GM21723 (cell line): ENCODE measurements at regions not wholly inside any gene's neighbourhood (a gene's known extent, or its start where the extent isn't known, plus 50 kb on each side); places are given as distances from the start of the nearest gene placed in this dataset.

ENCODE experiments used
- ATAC-seq: cut with Tn5 transposase; IDR thresholded peaks from one replicate; pipeline ENCODE4 v1.9.1; 2021; ENCODE audit warnings: mild to moderate bottlenecking, moderate library complexity; ENCODE audit not compliant: unreplicated experiment

DNA sequence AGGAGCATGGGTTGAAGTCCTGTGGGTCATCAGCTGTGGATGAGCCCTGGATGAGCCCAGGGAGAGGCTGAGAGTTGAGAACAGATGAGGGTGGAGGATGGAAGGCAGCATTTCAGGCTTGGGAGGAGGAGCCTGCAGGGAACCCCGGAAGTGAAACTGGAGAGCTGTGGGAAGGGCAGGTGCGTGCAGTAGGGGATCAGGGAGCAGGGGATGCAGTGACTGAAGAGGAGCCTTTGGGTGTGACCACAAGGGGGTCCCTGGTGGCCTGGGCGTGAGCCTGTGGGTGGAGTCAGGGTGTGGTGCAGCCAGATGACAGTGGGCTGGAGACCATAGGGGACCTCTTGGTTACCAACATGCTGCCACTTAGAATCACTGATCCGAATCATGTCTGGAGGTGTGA lies 115.5 kb downstream of the PAPOLA start:
- no peak for ATAC-seq

DNA sequence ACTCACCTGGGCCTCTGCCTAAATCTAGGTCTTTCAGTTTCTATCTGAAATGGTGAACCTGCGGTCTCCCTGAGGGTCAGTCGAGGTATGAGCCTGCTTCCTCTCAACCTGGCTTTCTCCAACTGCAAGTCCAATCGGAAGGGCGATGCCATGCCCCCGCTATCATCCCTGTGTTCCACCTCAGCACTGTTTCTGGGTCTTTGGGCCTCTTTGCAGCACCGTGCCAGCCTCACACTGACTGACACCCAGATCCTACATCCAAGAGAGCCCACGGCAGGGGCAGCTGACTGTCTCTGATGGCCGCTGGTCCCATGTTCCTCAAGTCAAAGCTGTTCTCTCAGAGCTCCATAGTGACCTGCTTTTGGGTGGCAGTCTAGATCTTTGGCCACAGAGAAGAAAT lies 120.7 kb downstream of the PAPOLA start:
- no peak for ATAC-seq

DNA sequence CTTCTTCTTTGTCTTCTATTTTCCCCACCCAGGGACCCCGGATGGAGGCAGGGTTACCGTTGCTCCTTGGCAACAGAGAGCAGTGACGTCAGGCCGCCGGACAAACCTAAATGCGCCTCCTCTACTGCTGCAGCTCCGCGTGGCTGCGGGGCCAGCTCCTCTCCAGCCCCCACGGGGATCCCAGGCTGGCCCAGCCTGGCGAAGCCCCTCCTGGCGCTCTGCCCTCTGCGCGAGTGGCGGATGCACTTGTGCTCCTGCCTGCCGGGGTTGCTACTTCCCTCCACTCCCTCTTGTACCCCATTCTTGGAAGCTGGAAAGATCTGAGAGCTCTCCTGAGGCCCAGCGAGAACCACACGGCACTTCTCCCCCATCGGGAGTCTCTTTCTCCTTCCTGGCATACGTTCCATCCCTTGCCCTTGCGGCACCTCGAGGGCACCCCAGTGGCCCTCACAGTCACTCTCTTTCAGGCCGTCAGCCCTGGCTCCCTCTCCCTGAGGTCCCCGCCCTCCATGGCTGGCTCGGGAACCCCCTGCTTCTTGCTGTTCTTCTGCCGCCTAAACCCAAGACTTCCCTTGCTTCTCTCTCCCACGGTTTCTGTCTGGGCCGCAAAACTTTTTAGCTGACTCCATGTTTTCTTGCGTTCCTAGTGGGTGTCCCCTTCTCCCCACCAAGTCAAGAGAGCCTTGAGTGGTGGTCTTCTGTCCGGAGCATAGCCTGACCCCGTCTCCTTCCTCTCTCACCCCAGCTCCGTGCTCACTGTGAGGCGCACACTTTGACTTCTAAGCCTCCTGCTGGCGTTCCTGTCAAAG lies 121.7 kb downstream of the PAPOLA start:
- ATAC-seq = no peak

DNA sequence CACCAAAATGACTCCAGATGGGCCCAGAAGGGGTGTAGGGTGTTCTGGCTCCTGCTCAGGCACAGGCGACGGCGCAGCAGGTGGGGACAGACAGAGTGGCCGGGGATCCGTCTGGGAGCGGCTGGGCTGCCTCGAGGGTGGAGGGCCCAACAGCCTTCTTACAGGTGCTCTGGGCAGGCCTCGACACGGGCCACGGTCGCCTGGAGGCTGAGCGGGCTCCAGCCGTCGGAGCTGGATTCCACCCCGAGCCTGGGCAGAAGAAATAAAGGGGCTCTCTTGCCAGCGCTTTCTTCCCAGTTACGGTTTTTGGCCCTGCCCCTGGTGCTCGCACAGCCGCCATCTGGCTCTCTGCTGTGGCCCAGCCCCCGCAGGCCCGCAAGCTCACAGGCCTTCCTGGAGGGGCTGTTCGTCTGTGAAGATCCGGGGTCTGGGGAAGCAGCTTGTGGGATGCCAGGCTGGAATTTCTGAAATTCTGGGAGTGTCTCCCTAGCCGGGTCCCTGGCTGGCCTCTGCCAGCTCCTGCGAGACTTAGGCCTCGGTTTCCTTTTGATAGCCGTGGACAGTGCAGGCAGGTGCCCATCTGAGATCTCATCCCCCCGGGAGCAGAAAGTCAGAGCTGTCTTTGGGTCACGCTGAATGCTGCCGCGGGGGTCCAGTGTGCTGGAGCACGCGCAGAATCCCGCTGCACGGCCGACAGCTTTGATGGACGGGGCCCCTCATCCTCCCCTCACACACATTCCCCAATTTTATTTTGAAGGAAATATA lies 122.7 kb downstream of the PAPOLA start:
- no peak for ATAC-seq

DNA sequence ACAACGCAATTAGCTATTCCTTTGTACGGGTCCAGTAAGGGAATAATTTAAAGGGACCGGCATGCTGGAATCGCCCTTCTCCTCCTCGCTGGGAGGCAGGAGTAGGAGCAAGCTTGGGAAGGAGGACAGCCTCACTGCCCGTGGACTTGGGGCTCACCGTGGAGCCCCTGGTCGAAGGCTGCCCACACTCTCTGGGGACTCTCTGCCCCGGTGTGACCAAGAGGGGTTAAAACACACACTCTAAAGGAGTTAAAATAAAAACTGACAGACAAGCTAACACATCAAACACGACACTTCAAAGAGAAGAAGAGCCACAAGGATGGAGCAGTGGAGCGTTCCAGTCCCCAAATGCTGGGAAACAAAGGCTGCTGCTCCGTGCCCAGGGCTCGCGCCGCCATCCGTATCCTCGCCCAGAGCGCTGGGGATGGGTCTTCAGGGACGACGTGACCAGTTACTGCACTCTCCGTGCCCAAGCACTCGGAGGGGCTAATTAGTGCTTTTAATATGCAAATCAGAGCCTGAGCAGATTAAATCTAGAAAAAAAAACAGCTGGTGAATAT lies 123.3 kb downstream of the PAPOLA start:
- no peak for ATAC-seq

DNA sequence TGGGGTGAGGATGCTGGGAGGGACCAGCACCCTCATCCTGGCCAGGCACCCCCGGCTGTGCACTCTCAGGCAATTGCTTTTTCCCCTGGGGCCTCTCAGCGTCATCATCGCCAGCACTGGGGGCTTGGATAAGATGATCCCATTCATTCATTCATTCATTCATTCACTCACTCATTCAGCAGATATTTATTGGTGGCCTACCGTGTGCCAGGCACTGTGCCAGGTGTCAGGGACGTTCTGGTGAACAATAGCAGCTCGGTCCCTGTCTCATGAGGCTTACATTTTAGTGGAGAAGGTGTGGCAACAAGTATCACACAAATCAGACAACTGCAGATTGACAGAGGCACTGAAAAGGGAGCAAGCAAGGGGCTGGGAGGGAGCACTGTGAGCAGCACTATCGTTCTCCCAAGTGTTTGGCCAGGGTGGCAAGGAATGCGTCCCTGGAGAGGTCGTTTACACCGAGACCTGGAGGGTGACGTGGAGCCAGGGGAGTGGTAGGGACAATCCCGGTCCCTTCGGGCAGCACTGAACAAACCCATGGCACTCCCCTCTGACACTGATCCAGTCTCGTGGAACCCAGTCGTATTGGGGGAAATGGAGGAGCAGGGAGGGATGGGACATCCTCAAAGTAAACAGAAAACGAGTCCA lies 124.1 kb downstream of the PAPOLA start:
- no peak for ATAC-seq

DNA sequence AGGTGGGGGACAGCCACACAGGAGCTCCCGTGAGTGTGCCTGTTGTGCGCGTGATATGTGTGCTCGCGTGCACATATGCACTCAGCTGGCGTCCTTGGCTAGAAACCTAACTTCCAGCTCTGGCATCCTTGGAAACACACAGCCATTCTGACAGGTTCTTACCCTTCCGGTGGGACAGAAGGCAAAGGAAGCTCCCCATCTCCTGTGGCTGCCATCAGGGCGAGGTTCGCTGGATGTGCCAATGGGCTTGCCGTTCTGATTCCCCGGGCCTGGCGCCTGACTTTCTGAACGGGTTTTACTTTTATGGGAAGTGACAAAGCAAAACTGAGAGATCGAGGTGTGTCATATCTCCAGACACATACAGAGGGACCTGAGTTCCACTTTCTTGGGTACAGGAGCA lies 124.7 kb downstream of the PAPOLA start:
- ATAC-seq = no peak

DNA sequence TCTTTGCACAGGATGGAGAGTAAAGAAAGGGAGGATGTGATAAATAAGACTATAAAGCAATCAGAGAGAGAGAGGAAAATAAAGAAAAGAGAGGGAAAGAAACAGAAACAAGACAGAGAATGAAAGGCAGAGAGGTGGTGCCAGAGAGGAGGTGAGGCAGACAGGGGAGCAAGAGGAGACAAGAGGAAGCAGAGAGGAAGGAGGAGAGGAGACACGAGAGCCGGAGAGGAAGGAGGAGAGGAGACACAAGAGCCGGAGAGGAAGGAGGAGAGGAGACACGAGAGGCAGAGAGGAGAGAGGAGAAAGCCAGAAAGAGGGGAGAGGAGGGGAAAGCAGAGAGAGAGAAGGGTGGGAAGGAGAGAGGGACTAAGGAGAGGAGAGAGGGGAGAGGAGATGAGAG lies 125.2 kb downstream of the PAPOLA start:
- no peak for ATAC-seq

DNA sequence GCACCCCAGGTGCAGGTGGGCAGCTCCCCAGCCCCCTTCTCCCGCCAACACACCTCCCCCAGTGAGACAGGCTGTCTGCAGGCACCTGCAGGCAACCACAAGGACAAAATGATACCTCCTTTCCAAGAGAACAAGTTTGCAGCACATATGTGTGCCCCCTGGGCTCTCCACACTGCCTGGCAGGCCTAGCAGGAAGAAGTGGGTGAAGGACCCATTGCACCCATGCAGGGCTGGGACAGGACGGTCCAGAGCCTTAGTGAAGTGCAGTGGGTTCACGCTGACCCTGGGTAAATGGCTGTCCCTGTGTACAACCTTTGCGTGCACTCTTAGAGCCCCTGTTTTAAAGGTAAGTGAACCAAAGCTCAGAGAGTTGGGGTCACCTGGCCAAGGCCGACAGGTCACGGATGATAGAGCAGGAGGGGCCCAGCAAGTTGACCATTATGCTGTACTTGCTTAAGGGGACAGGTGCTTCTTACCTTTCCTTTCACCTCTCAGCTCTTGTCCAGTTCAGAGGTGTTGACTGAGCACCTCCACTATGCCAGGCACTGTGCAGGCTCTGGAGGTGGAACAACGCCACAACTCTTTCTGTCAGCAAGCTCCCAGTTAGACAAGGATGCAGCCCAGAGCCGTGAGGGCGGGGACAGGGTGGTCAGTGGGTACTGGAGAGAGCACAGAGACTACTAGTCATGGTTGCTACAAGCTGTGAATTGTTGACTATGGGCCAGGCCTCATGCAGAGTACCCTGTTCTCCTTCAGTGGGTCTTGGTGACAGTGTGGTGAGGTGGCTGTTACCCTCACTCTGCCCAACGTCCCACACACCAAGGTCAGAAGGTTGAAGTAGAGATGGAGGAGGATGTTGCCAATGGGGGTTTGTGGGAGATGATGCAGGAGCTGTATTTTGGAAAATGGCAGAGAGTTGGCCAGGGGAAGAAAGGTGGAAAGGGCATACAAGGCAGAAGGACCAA lies 125.9 kb downstream of the PAPOLA start:
- no peak for ATAC-seq

DNA sequence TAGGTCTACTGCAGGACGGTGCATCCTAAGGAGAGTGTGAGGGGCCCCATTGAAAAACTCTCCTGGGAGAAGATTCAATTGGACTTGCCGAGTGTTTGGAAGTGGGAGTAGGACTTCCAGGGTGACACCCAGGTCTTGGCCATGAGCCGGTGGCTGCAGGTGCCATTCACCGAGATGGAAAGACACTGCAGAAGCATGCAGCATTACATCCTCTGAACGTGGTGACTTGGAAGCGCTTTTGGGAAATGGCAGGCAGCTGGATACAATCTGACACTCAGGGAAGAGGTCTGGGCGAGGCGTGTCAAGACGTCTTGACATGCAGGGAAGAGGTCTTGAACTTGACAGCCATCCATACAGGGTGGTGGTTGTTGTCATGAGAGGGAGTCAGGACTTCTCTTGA lies 126.9 kb downstream of the PAPOLA start:
- ATAC-seq = no peak

DNA sequence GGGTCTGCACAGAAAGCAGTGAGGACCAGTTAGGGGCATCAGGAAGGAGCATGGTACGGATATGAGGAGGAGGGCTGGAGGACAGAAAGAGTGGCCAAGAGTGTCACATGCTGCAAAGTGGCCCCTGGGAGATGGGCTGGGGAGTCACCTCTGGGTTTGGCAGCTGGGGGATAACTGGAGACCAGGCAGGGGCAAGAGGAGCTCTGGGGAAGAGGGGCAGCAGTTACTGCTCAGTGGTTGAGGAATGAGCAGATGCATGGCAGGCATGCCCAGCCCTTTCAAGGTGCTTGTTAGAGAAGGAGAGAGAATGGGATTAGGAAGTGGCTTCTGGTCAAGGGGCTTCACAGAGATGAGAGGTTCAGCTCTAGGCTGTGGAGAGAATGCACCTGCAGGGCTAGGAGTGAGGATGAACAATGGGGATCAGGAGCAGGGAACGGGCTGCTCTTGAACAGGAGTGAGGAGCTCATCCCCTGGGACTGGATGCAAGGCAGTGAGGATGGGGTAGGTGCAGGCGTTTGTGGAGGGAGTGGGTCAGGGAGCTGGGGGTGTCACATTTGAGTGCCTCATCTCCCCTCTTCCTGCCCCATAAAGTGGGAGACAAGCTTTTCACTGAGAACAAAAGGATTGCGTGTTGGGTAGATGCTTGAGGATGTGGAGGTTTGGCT lies 127.5 kb downstream of the PAPOLA start:
- ATAC-seq = no peak

DNA sequence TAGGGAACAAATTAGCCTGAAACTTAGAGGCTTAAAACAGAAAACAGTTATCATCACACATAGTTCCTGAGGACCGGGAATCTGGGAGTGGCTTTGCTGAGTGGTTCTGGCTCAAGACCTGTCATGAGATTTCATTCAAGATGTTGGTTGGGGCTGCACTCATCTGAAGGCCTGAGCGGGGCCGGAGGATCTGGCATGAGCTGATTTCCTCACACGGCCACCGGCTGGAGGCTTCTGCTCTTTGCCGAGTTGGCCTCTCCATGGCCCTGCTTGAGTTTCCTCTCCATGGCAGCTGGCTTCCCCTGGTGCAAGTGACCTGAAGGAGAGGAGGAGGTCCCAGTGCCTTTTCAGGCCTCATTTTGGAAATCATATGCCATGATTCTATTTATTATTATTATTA lies 128.1 kb downstream of the PAPOLA start:
- ATAC-seq = no peak

DNA sequence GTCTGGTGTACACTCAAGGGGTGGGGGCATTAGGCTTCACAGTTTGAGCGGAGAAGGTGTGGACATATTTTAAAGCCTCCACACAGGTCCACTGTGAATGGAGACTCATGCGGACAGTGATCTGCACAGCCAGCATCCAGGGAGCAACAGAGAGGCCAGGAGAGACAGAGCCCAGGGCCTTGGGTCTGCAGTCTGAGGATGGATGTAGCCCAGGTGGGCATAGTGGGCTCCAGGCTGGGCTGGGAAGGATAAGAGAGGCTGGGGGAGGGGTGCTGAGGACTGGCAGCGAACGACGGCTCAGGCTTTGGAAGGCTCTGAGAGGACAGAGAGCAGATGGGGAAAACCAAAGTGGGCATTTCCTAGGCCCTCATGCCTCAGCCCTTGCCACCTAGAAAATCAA lies 128.8 kb downstream of the PAPOLA start:
- ATAC-seq = no peak

DNA sequence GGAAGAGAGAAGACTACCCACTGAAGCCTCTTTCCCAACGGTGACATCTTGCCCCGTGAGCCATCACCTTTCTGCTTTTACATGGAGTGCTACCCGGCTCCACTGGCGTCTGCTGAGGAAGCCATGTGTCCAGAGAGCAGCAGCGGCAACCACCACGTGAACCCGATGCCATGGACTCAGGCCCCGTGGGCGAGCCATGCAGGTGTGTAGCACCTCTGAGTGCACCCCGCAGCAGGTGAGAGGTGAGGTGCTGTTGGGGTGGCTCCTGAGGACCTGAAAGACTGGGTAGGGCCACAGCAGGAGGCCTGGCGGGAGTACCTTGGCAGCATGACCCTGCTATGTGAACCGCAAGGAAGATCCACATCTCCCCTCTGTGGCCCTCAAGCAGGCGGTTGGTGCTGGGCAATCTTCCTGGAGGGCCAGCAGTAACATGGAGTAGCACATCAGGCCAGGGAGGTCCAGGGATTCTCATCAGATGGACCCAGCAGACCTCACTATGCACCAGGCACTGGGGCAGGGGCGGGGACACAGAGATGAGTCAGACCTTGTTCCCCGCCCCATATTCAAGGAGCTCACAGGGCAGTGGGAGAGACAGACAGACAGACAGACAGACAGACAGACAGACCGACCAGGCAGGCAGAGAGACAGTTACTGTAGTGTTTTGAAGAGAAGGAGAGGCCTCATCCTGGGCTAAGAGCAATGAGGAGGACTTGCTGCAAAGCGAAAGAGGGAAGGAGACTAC lies 129.6 kb downstream of the PAPOLA start:
- no peak for ATAC-seq

DNA sequence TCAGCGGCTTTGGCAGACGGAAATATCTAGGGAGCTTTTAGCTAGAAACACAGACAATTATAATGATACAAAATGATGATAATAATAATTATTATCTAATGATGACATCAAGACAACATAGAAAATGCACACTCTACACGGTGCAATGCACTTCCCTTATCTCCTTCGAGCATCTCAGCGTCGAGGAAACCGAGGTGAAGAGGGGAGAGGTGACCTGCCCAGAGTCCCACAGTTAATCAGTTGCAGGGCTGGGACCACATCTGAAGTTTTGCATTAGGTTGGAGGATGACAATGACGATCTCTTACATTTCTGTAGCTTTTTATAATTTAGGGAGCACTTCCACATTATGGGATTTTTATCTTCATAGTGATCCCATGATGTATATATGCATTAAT lies 130.2 kb downstream of the PAPOLA start:
- no peak for ATAC-seq

DNA sequence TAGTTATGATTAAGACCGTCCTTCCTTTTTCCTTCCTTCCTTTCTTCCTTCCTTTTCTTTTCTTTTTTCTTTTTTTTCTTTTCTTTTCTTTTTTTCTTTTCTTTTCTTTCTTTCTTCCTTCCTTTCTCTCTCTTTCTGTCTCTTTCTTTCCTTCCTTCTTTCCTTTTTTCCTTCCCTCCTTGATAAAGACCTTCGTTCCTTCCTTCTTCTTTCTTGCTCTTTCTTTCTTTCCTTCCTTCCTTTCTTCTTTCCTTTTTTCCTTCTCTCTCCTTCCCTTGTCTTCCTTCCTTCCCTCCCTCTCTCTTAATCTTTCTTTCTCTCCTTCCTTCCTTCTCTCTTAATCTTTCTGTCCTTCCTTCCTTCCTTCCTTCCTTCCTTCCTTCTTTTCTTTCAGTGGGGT lies 130.9 kb downstream of the PAPOLA start:
- no peak for ATAC-seq

DNA sequence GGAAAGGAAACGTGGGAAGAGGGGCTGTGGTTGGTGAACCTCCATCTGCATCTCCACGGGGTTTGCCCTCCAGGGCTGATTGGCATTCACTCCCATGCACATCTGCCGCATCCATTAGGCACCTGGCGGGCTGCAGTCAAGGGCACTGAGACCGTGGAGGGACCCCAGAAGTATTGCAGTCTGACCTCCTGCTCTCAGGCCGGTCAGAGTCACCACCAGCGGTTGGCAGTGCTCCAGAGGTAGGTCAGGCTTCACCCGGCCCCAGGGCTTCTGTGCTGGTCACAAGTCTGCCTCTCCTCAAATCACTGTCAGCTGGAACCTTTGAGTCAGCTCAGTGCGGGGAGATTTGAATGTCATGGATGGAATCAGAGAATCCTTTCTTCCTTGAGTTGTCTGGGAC lies 132.3 kb downstream of the PAPOLA start:
- no peak for ATAC-seq

DNA sequence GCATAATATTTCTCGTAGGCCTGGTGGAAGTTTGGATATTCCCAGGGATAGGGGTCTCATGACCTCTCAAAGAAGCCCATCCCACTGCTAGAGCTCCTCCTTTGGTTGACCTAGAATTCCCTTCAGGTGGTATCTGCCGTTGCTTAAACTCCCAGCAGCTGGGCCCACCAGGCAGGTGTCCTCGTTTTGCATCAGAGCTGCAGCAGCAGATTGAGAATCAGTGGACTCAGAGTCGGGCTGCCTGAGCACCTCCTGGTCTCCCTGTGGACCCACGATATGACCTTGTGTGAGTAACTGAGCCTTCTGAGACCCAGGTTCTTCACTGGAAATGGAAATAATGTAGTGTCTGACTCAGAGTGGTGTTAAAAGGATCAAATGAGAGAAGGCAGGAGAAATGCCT lies 132.7 kb downstream of the PAPOLA start:
- ATAC-seq = no peak

DNA sequence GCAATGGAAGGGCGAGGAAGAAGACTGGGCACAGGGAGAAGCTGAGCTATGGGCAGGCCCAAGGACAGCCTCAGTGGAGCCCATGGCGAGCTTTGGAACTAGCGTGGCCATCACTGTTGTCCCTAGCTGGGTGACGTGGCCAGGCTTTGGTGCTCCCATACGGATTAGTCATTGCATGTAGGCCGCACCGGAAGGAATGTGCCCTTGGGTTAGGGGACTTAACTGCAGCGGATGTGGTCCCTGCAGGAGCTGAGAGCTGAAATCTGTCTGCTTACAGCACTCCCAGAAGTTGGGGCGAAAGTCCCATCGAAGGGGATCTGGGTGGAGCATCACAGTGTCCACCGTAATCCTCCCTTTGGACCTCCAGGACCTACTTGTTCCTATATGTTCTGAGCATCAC lies 133.7 kb downstream of the PAPOLA start:
- ATAC-seq = no peak
